WERI-Rb-1 (cell line): ENCODE measurements at regions not wholly inside any gene's neighbourhood (a gene's known extent, or its start where the extent isn't known, plus 50 kb on each side); places are given as distances from the start of the nearest gene placed in this dataset.
"Not testable (repeated sequence)": the region's sequence is repeated elsewhere in the genome, so short reads cannot be mapped to it uniquely, and the experiment has no call there.

Experiments
- DNase-seq: peaks from one replicate; pipeline ENCODE4 v3.0.0-alpha.2; 2020
- H3K27ac ChIP-seq: fragments of 250-450 bp; sonication (Bioruptor Pico); 2 replicates; pipeline ENCODE4 v1.5.1; 2020; ENCODE audit warnings: mild to moderate bottlenecking, moderate library complexity
- H3K27me3 ChIP-seq: fragments of 250-450 bp; sonication (Bioruptor Pico); 2 replicates; pipeline ENCODE4 v1.5.1; 2021; ENCODE audit warnings: mild to moderate bottlenecking, low read depth, moderate library complexity; ENCODE audit not compliant: insufficient read depth, severe bottlenecking
- H3K36me3 ChIP-seq: fragments of 250-450 bp; sonication (Bioruptor Pico); 2 replicates; pipeline ENCODE4 v1.5.1; 2020; ENCODE audit warnings: mild to moderate bottlenecking, moderate library complexity
- H3K4me3 ChIP-seq: 2 replicates; pipeline ENCODE4 v1.5.1; 2011; ENCODE audit warnings: low read depth, mild to moderate bottlenecking, control low read depth, low read length
- H3K9me3 ChIP-seq: fragments of 250-450 bp; sonication (Bioruptor Pico); 2 replicates; pipeline ENCODE4 v1.5.1; 2021; ENCODE audit warnings: mild to moderate bottlenecking, moderate library complexity; ENCODE audit not compliant: severe bottlenecking
- CTCF ChIP-seq: IDR thresholded peaks from 2 replicates; pipeline ENCODE4 v1.5.1; 2011; ENCODE audit warnings: low read depth, mild to moderate bottlenecking, control low read depth, inconsistent platforms, low read length

GRCh38 chr3:165682734-165683133 lies 154.5 kb downstream of the BCHE start:
- no peak for DNase-seq
- no peaks in the 10 kb centered on the region for H3K9me3 ChIP-seq
- no peak overlapping the region for H3K4me3 ChIP-seq
- H3K27ac ChIP-seq, result no peak overlapping the region
- TF ChIP-seq CTCF, result no peak
- no peaks in the 10 kb centered on the region for H3K27me3 ChIP-seq
- no peaks in the 10 kb centered on the region for H3K36me3 ChIP-seq

- H3K27ac ChIP-seq, result no peak overlapping the region
- TF ChIP-seq CTCF, result no peak
These were observed 167.3 kb downstream of the BCHE start for GRCh38 chr3:165669967-165670366.

GRCh38 chr3:165669504-165669903 lies 167.7 kb downstream of the BCHE start:
- no peak overlapping the region for H3K4me3 ChIP-seq
- H3K27me3 ChIP-seq, result no peaks in the 10 kb centered on the region
- H3K36me3 ChIP-seq, result no peaks in the 10 kb centered on the region
- no peak for TF ChIP-seq CTCF
- no peak for DNase-seq
- H3K27ac ChIP-seq, result no peak overlapping the region
- H3K9me3 ChIP-seq, result no peaks in the 10 kb centered on the region

More at GRCh38 chr3:165669967-165670366, 167.3 kb downstream of the BCHE start:
- no peaks in the 10 kb centered on the region for H3K27me3 ChIP-seq
- peaks cover 2% of the 10 kb centered on the region for H3K9me3 ChIP-seq
- H3K36me3 ChIP-seq, result no peaks in the 10 kb centered on the region
- DNase-seq, result no peak
- H3K4me3 ChIP-seq, result no peak overlapping the region

- H3K27me3 ChIP-seq, result no peaks in the 10 kb centered on the region
- DNase-seq, result no peak
- H3K36me3 ChIP-seq, result no peaks in the 10 kb centered on the region
- no peak overlapping the region for H3K4me3 ChIP-seq
- no peak overlapping the region for H3K27ac ChIP-seq
- no peaks in the 10 kb centered on the region for H3K9me3 ChIP-seq
- no peak for TF ChIP-seq CTCF
These were observed 169.5 kb downstream of the BCHE start for GRCh38 chr3:165667676-165668075.

GRCh38 chr3:165658027-165658426 lies 179.2 kb downstream of the BCHE start:
- Histone ChIP-seq H3K27me3 (no peaks in the 10 kb centered on the region), H3K4me3 (no peak overlapping the region), H3K36me3 (no peaks in the 10 kb centered on the region), H3K27ac (no peak overlapping the region), H3K9me3 (no peaks in the 10 kb centered on the region)
- TF ChIP-seq CTCF, result no peak
- DNase-seq, result no peak

GRCh38 chr3:165653130-165653778 lies 184.0 kb downstream of the BCHE start:
- no peak for DNase-seq
- H3K27ac ChIP-seq, result no peak overlapping the region

GRCh38 chr3:165649282-165649681 lies 187.9 kb downstream of the BCHE start:
- not testable (repeated sequence) for H3K27me3 ChIP-seq, H3K9me3 ChIP-seq, DNase-seq, H3K4me3 ChIP-seq, H3K27ac ChIP-seq, H3K36me3 ChIP-seq

More at GRCh38 chr3:165653130-165653778, 184.0 kb downstream of the BCHE start:
- Histone ChIP-seq H3K36me3 (no peaks in the 10 kb centered on the region), H3K9me3 (no peaks in the 10 kb centered on the region), H3K27me3 (no peaks in the 10 kb centered on the region), H3K4me3 (no peak overlapping the region)
- no peak for TF ChIP-seq CTCF
